Fibroblast of skin of scalp (primary cell): ENCODE measurements at regions not wholly inside any gene's neighbourhood (a gene's known extent, or its start where the extent isn't known, plus 50 kb on each side); places are given as distances from the start of the nearest gene placed in this dataset.
A peak's percentile ranks its signal among the peaks of the same experiment; 100 is the strongest.

ENCODE experiments used
- DNase-seq: peaks from one replicate; pipeline ENCODE4 v3.0.0-alpha.2; 2013

DNA sequence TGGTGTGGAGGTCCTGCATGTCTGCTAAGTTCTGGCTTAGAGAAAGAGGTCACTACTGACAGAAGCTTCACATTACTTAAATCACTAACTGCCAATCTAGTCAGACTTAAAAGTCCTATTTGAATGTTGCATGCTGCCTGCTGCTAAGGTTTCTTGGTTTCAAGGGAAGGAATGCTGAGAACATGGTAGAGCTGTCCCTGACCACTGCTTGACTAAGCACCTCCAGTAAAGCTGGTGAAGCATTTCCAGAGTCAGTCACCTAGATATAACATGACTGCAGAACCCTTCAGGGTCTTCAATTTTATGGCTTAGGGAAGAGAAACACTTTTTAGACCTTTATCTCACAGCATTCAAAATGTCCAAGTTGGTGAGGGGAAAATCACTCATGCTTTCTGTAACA lies 2178.3 kb upstream of the PIK3C3 start:
- DNase-seq = no peak

DNA sequence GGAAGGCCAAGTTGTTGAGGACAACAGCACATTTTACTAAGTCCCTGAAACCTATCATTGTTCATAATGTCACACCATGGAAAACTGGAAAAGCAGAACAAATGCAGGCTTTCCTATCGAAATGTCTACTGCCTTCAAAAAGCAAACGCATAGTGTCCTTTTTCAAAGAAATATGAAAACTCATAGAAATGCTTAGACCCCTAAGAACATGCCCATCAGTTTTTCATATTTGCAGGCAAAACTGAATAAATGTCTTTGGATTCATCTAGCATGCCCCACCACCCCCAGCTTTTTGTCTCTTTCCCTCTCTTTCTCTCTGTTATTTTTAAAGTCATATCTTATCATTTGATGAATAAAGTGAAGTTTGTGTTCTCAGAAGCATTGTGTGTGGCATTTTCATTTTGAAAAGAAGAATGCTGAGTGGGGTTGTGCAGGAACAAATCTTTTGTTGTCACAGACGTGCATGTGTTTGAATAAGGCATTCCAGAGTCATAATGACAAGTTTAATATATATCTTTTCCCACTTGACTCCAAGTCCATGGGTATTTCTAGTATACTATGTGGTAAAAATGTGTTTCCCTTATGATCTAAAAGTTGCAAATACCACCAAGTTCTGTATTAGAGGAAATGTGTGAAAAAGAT lies 2180.0 kb upstream of the PIK3C3 start:
- no peak for DNase-seq

DNA sequence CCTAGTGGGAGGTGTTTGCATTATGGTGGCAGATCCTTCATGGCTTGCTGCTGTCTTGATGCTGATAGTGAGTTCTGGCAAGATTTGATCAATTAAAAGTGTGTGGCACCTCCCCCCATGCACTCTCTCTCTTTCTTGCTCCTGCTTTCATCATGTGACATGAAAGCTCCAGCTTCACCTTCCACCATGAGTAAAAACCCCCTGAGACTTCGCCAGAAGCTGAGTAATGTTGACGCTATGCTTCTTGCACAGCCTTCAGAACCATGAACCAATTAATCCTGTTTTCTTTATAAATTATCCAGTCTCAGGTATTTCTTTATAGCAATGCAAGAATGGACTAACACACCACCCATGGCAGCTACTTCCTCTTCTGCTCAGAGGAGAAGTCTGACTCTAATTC lies 2181.4 kb upstream of the PIK3C3 start:
- DNase-seq = peak; percentile 14

DNA sequence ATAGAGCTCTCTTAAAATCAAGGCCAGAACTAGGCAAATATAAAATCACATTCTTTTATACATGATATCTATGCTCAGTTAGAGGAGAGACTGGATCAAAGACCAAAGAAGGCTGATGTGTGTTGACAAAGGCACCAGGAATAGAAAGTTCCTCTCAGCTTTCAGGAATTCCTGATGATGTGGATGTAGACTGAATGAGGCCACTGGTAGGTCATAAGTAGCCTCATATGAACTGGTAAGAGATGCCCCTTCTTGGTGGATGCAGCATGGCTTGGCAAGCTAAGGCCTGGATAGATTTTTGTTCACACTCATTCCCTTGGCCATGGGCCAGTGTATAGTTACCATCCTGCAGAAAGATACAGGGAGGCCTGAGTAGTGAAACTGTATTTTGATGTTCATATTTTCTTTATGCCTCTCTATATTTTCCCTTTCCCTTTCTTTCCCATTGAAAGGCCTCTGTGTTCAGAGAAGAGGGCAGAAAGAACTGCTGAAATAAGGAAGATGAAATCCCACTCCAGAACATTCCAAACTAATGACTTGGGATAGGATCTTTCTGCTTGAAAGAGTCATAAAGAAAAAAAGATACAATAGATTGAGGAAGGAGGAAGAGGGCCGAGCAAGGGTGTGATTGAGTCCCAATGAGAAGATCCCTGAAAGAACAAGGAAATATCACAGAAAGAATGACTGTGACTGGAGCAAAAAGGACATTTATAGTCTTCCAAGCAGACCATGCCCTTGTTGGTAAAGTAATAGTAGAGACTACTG lies 2182.7 kb upstream of the PIK3C3 start:
- peak; percentile 9 for DNase-seq

DNA sequence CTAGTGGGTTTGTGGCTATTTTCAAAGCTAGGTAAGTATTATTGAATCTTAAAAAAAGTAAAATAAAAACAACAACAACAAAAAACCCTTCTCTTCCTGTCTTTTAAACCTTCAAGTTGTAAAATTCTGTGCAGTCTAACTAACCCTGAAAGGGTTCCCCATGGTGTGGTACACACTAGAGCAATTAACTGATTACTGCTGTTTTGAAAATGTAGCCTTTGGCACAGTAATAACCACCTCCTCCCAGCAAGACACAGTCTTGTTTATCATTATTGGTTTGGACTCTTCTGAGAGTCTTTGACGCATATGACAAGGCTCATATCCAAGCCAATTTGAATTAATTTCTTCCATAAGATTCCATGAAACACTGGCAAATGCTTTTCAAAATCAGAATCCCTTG lies 2184.6 kb upstream of the PIK3C3 start:
- no peak for DNase-seq

DNA sequence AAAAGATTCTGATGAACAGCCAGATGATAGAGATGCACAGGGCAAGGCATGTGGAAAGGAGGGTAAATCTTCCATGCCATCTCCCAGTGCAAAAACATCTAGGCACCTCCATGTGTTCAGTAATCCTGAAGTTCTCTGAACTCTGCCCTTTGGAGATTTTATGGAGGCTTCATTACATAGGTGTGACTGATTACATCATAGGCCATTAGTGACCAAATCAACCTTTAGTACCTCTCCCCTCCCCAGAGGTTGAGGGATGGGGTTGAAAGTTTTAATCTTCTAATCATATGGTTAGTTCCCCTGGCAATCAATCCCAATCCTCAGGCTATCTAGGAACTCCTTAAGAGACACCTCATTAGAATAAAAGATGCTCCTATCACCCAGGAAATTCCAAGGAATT lies 2190.2 kb upstream of the PIK3C3 start:
- DNase-seq = no peak

DNA sequence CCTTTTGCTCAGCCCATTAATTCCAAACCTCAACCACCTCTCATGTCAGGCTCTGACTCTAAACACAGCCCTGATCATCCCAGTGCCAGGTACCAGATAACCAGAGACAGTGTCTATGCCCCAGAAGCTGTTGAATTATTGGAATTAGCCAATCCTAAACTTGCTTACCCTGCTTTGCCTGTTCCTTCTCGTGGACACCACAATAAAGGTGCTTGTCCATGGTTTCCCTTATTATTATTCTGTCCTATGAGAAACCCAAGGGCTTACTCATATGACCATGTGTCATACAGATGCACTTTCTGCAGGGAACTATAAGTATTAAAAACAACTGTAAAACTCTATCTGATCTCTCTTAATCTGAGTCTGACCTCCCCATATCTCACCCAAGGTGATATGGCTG lies 2193.8 kb upstream of the PIK3C3 start:
- DNase-seq = no peak

DNA sequence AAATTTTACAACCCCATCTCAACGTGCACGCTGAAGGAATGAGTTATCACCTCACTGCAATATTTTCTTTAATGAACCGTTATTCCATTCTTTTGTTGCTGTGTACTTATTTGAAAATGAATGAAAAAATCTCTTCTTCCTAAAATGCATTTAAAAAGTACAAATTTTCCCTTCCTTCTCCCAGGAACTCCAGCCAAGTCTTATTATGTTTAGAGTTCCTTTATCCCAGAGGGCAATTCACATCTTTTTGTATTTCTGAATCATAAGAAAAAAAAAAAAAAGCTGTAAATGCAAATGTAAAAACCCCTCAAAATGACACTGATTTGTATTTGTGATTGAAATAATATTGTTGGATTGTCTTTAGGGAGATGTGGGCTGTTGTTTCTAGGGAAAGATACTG lies 2194.3 kb upstream of the CELF4 start:
- no peak for DNase-seq

DNA sequence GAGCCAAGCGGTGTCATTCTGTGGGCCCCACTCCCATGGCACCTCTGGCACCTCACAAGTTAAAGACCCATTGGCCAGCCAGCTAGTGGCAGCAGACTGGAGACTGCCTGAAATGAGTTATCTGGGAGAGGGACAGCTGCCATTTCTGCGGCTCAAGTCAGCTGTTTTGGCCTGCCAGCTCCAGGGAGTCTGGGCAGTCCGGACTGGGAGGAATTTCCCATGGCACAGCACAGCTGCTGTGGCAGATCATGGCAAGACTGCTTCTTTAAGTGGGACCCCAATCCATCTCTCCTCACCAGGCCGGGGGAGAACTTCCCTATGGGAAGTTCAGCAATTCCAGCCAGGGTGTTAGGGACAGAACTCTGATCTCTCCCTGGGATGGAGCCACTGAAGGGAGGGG lies 2187.6 kb upstream of the CELF4 start:
- no peak for DNase-seq

DNA sequence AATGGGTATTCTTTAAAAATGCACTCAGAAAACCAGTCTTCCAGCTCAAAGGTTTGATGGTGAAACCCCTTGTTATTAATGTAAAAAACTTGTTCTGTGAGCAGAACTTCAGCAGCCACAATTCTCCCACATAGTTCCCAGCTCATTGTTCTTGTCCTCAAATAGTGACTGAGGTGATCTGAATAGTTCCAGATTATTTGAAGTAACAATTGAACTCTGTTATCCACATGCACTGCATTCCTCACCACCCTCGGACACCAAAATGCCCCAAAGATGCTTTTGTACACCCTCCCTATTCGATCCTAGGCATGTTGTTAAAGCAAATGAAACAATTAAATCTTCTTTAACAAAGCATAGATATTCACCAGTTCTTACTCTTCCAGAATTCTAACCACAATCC lies 2186.8 kb upstream of the CELF4 start:
- no peak for DNase-seq

DNA sequence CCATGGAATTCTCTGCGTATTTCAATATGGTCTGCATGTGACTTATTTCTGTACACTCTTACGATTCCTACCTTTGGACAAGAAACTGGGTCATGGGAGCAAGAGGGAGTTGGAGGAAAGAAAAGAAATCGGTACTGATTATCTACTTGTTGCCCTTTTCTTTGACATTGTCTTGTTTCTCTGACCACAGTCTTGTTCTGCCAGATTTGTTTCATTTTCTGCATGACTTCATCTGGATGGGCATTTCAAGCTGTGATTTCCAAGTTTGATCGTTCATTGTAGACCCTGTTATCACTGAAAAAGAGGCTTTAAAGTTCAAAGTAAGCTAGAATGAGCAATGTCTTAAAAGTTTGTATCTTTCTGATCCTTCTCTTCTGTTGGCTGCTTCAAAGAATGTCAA lies 2186.3 kb upstream of the CELF4 start:
- no peak for DNase-seq

DNA sequence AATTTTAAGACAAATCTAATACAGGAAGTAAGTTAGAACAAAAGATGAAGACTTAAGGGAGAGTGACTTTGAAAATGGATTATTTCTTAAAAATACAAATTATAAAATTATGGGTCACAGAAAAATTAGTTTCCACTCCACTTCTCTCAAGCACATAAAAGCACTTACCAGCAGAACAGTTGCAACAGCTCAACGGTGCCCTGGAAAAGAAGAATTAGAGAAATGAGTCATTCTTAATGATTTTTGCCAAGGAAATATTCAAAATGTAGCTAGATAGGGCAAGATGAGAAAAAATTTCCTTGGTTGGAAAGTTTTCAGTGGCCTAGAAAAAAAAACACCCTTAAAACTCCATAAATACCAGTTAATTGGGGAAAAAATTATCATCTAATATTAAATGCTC lies 2185.6 kb upstream of the CELF4 start:
- no peak for DNase-seq

DNA sequence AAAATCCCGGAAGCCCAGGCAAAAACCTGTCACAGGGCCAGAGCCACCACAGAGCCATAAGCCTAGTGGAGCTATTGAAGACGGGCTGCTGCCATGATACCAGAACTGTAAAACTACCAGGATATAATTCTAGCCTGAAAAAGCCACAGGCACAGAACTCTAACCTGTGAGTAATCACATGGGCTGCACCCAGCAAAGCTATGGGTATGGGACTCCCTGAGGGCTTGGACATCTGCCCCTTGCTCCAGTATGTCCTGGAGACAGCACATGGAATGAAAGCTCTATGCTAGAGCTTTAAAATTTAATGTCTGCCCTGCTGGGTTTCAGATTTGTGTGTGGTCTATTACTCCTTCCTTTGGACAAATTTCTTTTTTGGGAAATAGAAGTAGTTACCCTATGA lies 2183.6 kb upstream of the CELF4 start:
- DNase-seq = no peak

DNA sequence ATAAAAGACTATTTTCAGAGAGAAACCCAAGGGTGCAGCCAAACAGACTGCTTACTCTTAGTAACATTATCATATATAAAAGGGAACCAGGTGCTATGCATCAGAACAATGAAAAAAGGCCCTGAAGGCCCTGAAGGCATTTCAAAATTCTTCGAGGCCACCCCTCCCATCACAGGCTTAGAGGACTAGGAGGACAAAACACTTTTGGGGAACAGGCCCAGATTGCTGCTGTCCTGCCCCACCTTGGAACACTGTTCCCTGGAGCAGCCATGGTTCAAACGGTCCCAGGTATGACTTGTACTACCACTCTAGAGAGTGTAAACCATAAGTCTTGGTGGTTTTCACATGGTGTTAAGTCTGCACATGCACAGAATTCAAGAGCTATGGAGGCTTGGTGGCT lies 2183.1 kb upstream of the CELF4 start:
- no peak for DNase-seq

DNA sequence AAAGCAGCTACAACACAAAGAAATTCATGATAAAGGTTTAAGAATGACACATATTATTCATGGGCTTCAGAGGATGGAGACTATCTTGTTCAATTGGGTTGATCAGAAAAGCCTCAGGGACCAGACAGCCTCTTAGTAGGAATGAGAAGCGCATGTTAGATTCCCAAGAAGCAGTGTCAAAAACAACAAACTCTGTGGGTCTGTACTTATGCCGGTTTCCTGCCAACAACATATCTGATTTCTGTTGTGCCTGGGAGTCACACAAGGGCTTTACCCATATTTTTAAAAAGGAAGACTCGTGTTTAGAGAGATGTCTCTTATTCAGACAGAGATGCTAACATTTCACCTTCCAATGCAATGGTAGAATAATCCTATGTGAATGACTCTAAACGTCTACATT lies 2180.6 kb upstream of the CELF4 start:
- no peak for DNase-seq

DNA sequence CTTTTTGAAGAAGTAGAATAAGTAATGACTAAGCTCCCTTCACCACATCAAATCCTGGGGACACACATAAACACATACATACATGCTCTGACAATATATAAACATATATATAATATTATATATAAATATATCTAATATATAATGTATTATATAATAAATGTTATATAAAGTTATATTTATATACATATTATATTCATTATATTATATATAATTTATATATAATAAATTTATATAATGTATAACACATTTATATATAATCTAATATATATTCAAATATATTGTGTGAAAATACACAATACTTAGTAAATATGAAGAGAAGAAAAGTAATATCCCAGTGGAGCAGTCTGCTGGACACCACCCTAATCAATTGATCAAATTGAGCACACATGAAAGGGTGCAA lies 2177.9 kb upstream of the CELF4 start:
- no peak for DNase-seq

DNA sequence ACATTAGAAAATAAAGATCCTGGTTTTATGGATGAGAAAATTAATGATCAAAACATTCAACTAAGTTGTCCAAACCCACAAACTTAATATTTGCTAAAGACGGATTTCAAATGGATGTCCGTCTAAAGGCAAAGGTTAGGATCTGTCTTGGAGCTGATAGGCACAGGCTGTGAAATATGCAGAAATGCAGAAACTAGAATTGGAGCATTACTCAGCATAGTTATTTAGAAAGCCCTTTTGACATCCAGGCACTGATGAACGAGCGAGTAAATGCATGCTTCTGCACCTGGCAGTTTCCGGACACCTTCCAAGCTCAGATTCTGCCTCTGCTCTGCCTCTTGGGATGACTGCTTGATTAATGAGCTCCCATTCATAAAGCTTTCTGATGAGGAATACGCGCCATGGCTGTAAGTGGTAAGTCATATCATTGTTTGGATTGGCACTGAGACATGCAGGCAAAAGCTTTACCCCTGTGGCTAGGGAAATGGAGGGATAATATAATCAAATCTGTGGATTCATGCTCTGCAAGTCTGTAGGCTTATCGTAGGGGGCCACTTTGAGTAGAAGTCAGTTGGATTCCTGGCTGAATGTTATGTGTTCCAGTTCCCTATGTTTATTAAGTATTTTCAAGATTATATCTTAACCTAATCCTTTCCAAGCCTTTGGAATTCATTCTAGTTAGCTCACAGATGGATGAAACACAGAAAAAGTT lies 2176.3 kb upstream of the CELF4 start:
- no peak for DNase-seq

DNA sequence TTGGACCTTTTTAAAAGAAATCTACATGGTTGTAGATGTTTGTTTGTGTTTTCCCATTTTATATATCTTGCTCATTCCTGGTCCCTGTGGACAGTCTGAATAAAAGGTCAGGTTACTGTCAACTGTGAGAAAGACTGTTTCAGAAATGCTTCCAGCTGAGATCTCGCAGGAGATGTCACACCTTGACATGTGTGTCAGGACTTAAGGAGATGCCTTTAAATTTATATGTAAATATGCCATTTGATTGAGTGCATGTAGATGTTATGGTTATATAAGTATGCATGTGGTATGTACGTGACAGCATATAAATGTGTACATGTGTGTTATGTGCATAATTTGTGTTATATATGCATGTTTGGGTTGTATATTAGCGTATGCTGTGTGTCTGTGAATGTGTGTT lies 2172.3 kb upstream of the CELF4 start:
- DNase-seq = no peak

DNA sequence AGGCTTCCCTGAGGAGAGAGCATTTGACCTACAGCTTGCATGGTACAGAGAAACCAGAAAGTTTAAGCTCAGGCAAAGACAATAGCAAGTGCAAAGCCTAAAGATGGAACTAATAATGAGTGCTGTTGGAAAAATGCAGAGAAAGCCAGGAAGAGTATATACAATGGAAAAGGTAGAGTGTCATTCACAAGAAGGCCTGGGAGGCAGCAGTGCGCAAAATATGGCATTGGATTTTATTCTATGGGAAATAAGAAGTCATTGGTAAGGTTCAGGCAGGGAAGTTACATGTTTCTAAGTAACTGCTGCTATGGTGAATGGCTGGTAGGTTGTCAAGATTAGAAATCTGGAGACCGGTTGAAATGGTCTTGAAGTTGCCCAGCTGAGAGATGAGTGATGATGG lies 2167.3 kb upstream of the CELF4 start:
- DNase-seq = no peak

DNA sequence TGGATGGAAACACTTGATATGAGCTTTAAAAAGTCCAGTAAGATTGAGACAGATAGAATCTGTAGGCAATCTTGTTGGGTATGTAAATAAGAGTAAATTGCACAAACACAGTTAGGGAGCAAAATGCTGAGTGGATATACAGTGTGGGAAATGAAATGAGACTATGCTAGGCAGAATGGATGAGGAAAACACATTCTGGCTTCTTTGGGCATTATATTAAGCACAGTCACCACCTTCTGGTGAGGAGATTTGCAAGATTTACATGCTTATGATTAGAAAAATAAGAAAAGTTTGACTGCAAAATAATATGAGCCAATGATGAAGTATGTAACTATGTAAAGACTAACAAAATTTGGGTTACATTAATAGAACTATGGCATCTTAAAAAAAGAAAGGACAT lies 2165.0 kb upstream of the CELF4 start:
- DNase-seq = no peak

DNA sequence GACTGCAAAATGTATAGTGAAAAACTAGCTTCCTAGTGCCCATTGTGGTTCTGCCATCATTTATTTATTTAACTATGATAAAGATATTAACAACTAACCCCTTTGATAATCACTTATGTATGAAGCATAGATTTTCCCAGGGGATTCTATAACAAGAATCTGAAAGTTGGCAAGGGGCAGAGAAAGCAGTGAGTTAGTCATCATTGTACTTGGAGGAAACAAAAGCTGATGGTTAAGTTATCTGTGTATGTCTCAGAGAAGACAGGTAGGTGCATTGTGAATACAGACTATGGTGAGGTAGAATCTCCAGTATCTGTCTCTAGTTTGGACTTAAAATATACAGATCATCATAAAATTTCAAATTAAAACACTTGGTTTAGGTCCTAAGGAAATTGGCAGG lies 2159.1 kb upstream of the CELF4 start:
- peak; percentile 10 for DNase-seq

DNA sequence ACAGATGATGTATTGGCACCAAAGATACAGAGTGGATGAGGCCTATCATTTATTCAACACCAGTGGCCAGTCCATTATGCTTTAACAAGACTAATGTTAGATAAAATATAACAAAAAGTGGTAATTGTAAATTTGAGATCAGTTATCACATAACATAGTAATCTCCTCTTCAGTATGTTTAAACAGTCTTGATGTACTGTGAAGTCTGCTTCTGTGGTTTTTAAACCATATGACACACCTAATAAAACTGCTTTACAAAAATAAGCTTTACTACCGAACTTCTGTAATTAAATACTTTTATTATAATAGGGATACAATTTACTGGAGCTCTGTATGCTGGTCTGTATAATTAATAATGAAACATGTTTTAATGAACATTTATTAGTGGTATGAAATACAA lies 2156.1 kb upstream of the CELF4 start:
- no peak for DNase-seq

DNA sequence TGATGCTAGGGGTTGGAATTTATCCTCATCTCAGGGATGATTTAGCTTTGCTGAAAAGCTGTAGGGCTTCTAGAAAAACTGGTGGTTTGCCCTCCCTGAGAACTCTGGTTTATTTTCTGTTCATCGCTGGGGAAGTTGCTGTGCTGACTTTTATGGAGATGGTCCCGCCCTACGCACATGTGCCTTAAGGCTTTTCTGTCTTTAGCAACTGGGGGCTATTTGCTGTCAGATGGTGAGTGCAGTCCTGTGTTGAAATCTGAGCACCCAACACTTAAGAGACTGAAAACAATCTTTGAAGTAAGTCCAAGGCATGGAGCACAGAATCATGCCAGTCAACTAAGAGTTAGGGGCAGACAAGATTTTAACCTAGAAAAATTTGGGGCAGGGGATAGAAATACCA lies 2148.4 kb upstream of the CELF4 start:
- DNase-seq = no peak

DNA sequence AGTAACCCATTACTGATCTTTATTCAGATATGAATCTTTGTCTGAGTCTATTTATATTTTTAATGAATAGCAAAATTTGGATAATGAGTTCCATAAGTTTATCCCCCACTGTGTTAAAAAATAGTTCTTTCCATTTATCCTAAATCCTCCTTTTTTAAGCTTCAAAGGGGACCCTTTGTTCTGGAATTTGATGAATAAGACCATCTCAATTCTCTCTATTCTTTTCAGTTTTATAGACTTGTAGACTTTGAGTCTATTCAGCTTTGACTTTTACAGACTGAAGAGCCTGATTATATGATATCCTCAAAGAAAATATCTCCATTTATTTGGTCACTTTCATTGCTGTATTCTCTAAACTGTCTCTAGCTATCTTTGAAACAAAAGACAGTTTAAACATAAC lies 2146.1 kb upstream of the CELF4 start:
- no peak for DNase-seq
